Muscle of arm (tissue), 1 donor: ENCODE measurements at regions not wholly inside any gene's neighbourhood (a gene's known extent, or its start where the extent isn't known, plus 50 kb on each side); places are given as distances from the start of the nearest gene placed in this dataset.

ENCODE experiments used
- DNase-seq: peaks from one replicate; pipeline ENCODE4 v3.0.0-alpha.2; 2013

DNA sequence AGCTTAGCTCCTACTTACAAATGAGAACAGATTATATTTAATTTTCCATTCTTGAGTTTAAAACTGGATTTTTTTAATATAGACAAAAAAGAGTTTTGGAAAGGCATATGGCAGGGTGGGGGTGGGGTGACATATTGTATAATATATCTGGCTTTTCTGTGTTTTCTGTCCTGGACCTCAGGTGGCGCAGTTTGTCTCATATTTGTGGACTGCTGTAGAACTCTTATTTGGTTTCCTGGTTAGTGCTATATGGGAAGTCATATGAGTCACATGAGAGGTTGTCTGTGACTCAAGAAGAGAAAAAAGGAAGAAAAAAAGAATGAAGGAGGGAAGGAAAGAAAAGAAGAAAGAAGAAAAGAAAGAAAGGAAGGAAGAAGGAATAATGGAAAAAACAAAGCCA, 131.8 kb downstream of the CLVS2 start:
- no peak for DNase-seq

DNA sequence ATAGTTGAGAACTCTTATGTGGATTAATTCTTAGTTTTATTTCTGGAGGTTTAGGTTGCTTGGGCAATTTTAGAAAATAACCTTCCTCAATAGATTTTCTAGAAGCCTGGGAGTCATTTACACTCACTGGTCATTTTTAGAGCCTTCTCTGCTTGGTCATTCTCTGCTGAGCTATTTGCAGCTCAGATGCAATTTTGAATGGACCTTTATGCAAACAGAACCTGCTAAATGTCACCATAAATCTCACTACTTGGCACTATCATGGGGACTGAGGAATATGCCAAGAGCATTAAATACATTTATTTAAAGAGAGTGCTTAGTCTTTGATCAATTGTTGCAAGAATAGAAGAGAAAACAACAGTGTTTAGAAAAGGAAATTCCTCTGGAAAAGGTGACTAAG, 154.0 kb downstream of the CLVS2 start:
- DNase-seq = no peak

DNA sequence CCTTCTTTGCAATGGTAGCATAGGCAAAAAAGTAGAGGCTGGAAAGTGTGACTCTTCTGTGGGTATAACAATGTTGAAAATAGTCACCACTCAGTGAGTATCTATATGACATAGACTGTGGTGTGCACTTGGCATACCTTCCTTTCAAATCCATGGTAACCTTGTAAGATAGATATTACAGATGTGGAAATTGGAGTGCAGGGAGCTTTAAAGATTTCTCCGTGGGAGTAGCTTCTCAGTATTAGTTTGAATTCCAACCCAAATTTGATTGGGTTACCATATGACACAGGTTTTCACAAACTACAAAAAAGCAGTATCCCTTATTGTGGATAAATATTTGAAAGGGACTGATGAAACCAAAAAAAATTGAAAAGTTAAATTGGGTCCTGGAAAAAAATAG, 163.8 kb downstream of the CLVS2 start:
- DNase-seq = peak; percentile 32
